Frontal cortex (tissue), 3 donors: ENCODE measurements at regions not wholly inside any gene's neighbourhood (a gene's known extent, or its start where the extent isn't known, plus 50 kb on each side); places are given as distances from the start of the nearest gene placed in this dataset.

Experiments used
- DNase-seq, 2 donors: peaks; one replicate each; pipeline ENCODE4 v3.0.0; 2012; ENCODE audit warnings: low spot score in 2 of 2
- FAIRE-seq: peaks from 2 replicates; lab custom pipeline; 2012; peaks lifted over from hg19 to GRCh38; lab: Jason Lieb, UNC
- donor health status: control.
- donor health status: control.
- donor health status: control.

- DNase-seq (no peak), FAIRE-seq (no peak)
Observed at GRCh38 chr11:110903378-110903777, 191.1 kb upstream of the ARHGAP20 start.

GRCh38 chr11:110901441-110901840, 189.2 kb upstream of the ARHGAP20 start:
- FAIRE-seq (no peak), DNase-seq (no peak)

DNA sequence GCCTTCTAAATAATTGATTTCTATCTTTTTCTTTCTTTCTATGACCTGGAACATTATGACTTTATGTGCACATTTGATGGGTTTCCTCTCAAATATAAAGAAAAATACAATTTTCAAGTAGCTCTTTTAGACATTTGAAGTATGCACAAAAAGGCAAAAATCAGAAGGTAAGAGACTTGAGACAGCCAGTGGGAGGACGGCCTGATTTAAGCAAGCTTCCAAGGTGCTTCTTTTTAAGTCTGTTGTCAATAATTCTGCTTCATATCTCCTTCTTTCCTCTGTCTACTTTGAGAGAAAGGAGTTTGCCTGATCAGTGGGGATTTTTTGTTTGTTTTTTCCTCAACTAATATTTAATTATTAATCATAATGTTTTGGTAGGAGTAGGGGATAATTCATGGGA, 188.2 kb upstream of the ARHGAP20 start:
- no peak for DNase-seq
- FAIRE-seq: no peak

DNA sequence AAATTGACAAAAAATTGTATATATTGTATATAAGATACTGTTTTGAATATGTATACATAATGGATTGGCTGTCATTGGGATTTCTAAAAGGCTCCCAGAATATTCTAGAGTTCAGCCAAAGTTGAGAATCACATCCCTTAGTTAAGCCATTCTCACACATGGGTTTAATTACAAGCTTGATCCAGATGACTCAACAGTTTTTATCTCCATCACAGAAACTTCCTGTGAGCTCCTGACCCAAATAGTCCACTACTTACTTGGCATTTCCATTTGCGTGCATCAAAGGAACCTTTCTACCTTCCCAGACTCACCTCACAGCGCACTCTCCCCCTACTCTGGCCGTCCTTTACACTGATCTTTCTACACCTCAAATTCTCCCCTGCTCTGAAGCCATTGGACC, 184.8 kb upstream of the ARHGAP20 start:
- no peak for FAIRE-seq
- no peak for DNase-seq

- FAIRE-seq (no peak), DNase-seq (no peak)
Observed at GRCh38 chr11:110896358-110896757, 184.1 kb upstream of the ARHGAP20 start.

DNA sequence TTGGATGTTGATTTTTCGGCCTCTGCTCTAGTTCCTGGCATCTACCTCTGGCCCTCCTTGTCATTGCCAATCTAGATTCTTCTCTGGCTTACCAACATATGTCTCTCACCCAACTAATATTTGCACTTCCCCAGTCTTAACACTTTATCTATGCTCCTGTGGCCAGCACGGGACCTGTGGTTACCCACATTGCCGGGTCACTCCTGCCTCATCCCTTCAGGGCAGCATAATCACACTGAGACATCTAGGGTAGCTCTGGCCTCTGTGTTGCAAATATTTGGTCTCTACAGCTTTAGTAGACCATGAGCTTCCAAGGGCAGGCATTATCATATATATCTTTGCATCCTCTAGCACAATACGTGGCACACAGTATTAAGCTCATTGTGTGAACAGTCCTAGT, 182.0 kb upstream of the ARHGAP20 start:
- DNase-seq (no peak), FAIRE-seq (no peak)

GRCh38 chr11:110892741-110893285, 180.6 kb upstream of the ARHGAP20 start:
- FAIRE-seq (no peak), DNase-seq (no peak)

DNA sequence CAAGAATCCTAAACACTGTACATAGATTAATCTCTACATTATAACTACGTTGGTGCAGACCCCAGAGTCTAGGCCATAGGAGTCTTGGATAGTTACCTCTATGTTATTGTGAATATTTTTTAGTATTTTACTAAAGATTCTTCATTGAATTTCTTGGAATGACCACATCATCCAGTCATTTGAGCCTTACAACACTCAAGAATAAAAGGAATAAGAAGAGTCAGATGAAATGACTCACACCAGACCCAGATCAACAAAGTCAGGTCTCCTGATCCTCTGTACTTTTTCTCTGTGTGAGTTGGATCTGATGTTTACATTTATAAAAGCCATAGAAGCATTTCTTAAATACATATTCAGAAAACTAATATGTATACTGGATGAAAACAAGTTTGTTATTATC, 179.2 kb upstream of the ARHGAP20 start:
- DNase-seq (no peak), FAIRE-seq (no peak)

- no peak for FAIRE-seq
- no peak for DNase-seq
Observed at GRCh38 chr11:110890995-110891394, 178.8 kb upstream of the ARHGAP20 start.

- no peak for DNase-seq
- no peak for FAIRE-seq
Observed at GRCh38 chr11:110886288-110886970, 174.2 kb upstream of the ARHGAP20 start.

- DNase-seq (no peak), FAIRE-seq (no peak)
Observed at GRCh38 chr11:110883256-110883655, 171.0 kb upstream of the ARHGAP20 start.

DNA sequence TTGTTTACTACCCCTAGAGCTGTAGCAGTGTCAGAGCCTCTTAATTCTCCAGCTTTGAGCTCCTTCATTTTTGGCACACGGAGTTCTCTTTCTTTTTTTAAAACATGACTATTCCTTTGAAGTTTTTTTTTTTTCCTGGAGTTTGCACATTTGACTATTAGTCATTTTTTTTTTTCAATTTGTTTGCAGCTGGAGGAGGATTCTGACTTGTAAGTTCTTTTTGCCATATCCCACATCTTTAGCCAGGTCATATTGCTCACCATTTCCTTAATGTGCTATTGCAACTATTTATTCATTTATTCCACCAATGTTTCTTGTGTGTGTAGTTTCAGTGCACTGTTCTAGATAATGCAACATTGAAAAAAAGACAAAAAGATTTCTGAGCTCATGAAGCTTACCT, 166.3 kb upstream of the ARHGAP20 start:
- no peak for DNase-seq

GRCh38 chr11:110874437-110875030, 162.3 kb upstream of the ARHGAP20 start:
- DNase-seq (no peak), FAIRE-seq (no peak)

More for the DNA sequence above, 166.3 kb upstream of the ARHGAP20 start:
- FAIRE-seq: no peak

- FAIRE-seq: no peak
Observed at GRCh38 chr11:110873975-110874374, 161.7 kb upstream of the ARHGAP20 start.

DNA sequence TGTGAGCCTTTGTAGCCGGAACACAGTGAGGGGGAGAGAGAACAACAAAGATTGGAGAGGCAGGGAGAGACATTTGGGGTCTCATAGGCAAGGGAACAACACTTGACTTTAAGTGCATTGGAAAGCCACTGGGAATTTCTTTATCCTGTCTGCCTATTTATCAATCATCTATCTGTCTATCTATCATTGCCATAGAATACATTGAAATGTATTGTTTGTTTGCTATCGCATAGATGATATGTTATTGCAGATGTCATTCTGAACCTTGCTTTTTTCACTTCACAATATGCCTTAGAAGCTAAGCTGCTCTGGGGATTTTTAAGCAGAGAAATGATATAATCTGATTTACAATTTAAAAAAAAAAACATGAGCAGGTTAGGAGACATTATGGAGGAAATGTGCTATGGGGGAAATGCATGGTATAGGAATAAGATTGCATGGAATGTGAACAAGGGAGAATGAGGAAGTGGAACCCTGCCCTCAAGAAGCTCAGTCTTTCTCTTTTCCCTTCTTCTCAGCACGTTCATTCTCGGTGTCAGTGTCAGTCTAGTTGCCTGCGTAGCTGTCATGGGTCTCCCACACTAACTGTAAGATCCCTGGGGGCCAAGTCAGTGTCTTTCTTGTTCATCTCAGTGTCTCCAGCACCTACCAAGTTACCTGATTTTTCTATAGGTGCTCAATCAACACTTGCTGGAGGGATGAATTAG, 158.7 kb upstream of the ARHGAP20 start:
- FAIRE-seq (no peak), DNase-seq (no peak)

More at GRCh38 chr11:110873975-110874374, 161.7 kb upstream of the ARHGAP20 start:
- DNase-seq: no peak

DNA sequence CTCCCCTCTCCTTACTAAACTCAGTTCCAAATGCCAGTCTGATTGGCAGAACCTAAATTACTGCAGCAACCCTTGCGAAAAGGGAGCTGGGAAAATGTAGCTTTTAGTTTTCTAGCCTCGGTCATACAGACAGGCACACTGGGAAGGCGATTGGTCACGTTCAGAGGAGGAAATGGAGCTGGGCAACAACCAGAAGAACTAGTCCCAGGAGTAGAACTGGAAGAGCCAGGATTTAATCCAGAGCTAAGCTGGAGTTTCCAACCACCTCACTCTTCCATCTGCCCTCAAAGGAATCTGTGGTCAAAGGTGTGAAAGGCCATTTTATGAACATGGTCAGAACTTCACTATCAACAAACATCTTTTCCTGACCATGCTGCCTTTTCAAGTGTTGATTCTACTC, 155.7 kb upstream of the ARHGAP20 start:
- DNase-seq: no peak
- no peak for FAIRE-seq

DNA sequence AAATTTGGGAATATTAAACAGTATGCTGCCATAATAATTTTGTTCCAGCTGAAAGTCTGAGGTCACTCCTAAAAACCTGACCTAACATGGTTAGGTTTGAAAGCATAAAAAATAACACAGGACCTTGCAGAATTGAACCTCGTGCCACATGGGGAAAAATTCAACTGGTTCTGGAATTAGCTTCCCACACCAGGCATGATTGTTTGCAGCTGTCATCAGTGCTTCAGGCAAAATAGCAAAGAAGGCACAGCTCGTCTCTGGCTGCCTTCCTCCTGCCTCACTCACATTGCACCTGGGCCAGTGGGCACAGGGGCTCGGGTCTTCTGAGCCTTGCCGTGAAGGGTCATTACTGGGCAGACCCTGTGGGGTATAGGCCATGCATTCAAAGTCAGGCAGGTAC, 153.8 kb upstream of the ARHGAP20 start:
- DNase-seq: no peak
- no peak for FAIRE-seq

DNA sequence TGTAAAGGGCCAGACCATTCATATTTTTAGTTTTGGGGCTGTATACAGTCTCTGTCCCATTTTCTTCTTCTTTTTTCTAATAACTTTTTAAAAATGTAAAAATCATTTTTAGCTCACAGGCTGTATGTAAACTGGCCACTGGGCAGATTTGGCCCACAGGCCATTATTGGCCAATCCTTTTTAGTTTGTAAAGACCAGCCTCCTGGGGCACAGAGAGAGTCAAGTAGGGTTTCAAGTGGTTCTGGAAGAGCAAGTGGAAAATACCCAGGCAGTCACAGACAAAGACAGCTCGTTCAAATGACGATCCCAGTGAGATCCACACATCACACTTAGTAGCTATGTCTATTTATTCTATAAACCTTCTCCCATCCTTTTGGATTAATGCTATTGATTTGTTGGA, 150.2 kb upstream of the ARHGAP20 start:
- FAIRE-seq: no peak
- DNase-seq: no peak

DNA sequence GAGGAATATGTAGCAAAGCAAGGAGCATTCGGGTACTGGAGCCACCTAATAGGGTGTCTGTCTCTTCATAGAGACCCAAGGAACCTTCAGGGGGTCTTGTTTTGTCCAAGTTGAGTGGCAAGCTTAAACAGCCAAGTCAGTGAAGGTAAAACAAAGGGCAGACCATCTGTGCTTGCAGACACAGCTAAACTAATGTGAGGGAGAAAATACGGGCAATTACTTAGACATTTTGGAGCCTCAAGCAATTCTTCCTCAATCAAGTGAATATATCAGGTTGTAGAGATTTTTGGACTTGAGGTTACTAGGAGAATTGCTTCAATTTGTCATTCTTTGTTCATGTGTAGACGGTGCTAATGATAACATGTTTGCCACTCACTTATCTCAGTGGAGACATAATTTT, 148.2 kb upstream of the ARHGAP20 start:
- no peak for DNase-seq
- FAIRE-seq: no peak

DNA sequence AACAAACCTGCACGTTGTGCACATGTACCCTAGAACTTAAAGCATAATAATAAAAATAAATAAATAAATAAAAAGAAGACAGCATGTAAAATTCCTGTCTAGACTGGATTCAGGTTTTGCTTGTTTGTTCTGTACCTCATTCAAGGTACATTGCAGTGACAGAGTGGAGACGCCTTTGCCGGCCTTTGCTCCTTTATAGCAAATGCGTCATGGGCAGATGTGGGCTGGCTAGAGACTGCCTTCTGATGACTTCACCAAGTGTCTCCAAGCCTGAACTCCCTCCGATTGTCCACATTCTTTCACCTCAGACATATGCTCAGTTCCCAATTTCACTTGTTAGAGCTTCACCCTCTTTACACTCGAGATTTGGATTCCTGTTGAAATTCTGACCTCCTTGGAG, 147.8 kb upstream of the ARHGAP20 start:
- no peak for FAIRE-seq

GRCh38 chr11:110859240-110859840, 147.1 kb upstream of the ARHGAP20 start:
- DNase-seq (no peak), FAIRE-seq (no peak)

More for the DNA sequence above, 147.8 kb upstream of the ARHGAP20 start:
- DNase-seq: no peak
